HG03565 (cell line): ENCODE measurements at regions not wholly inside any gene's neighbourhood (a gene's known extent, or its start where the extent isn't known, plus 50 kb on each side); places are given as distances from the start of the nearest gene placed in this dataset.
"Not testable (repeated sequence)": the region's sequence is repeated elsewhere in the genome, so short reads cannot be mapped to it uniquely, and the experiment has no call there.

ENCODE experiments used
- ATAC-seq: cut with Tn5 transposase; IDR thresholded peaks from one replicate; pipeline ENCODE4 v1.9.1; 2021; ENCODE audit warnings: mild to moderate bottlenecking, moderate library complexity; ENCODE audit not compliant: unreplicated experiment

GRCh38 chr6:78383968-78384367, 483.4 kb upstream of the IRAK1BP1 start:
- ATAC-seq: no peak

GRCh38 chr6:78386854-78387253, 480.5 kb upstream of the IRAK1BP1 start:
- not testable (repeated sequence) for ATAC-seq

GRCh38 chr6:78390066-78390465, 477.3 kb upstream of the IRAK1BP1 start:
- no peak for ATAC-seq

GRCh38 chr6:78397499-78397898, 469.9 kb upstream of the IRAK1BP1 start:
- ATAC-seq: no peak

GRCh38 chr6:78398292-78398691, 469.1 kb upstream of the IRAK1BP1 start:
- no peak for ATAC-seq

GRCh38 chr6:78400076-78400475, 467.3 kb upstream of the IRAK1BP1 start:
- no peak for ATAC-seq

GRCh38 chr6:78427386-78427785, 440.0 kb upstream of the IRAK1BP1 start:
- ATAC-seq: no peak

- ATAC-seq: no peak
These were observed 436.8 kb upstream of the IRAK1BP1 start for GRCh38 chr6:78430521-78430920.

- no peak for ATAC-seq
These were observed 431.7 kb upstream of the IRAK1BP1 start for GRCh38 chr6:78435671-78436070.

- ATAC-seq: no peak
These were observed 431.0 kb upstream of the IRAK1BP1 start for GRCh38 chr6:78436335-78436734.

- no peak for ATAC-seq
These were observed 429.2 kb upstream of the IRAK1BP1 start for GRCh38 chr6:78438135-78438534.

GRCh38 chr6:78460711-78461110, 406.6 kb upstream of the IRAK1BP1 start:
- no peak for ATAC-seq

- no peak for ATAC-seq
These were observed 404.6 kb upstream of the IRAK1BP1 start for GRCh38 chr6:78462728-78463127.

- ATAC-seq: no peak
These were observed 402.2 kb upstream of the IRAK1BP1 start for GRCh38 chr6:78465059-78465634.

GRCh38 chr6:78476561-78476960, 390.8 kb upstream of the IRAK1BP1 start:
- ATAC-seq: no peak

- ATAC-seq: no peak
These were observed 384.4 kb upstream of the IRAK1BP1 start for GRCh38 chr6:78482801-78483552.

- no peak for ATAC-seq
These were observed 383.7 kb upstream of the IRAK1BP1 start for GRCh38 chr6:78483553-78484197.

GRCh38 chr6:78484198-78485064, 382.9 kb upstream of the IRAK1BP1 start:
- ATAC-seq: no peak

- ATAC-seq: no peak
These were observed 379.9 kb upstream of the IRAK1BP1 start for GRCh38 chr6:78487401-78487800.

GRCh38 chr6:78489874-78490273, 377.5 kb upstream of the IRAK1BP1 start:
- ATAC-seq: no peak

- no peak for ATAC-seq
These were observed 374.9 kb upstream of the IRAK1BP1 start for GRCh38 chr6:78492351-78493017.
